H9 (cell line): ENCODE measurements at regions not wholly inside any gene's neighbourhood (a gene's known extent, or its start where the extent isn't known, plus 50 kb on each side); places are given as distances from the start of the nearest gene placed in this dataset.

Source experiments
- DNase-seq: peaks from one replicate; pipeline ENCODE4 v3.0.0-alpha.2; 2017
- H2AFZ ChIP-seq: one replicate; pipeline ENCODE4 v1.6.1; 2013; ENCODE audit warnings: mild to moderate bottlenecking, low read length, control low read depth, moderate library complexity
- H2AK5ac ChIP-seq: 2 replicates; pipeline ENCODE4 v1.6.1; 2013; ENCODE audit warnings: low read length, control low read depth, mixed read lengths; ENCODE audit not compliant: insufficient read length
- H2BK120ac ChIP-seq: one replicate; pipeline ENCODE4 v1.6.1; 2013; ENCODE audit warnings: low read depth, mild to moderate bottlenecking, low read length, control low read depth, inconsistent platforms; ENCODE audit not compliant: poor library complexity, severe bottlenecking
- H2BK12ac ChIP-seq: 2 replicates; pipeline ENCODE4 v1.6.1; 2013; ENCODE audit warnings: low read length, control low read depth, mixed read lengths, low read depth; ENCODE audit not compliant: insufficient read length
- H2BK15ac ChIP-seq: 2 replicates; pipeline ENCODE4 v1.6.1; 2013; ENCODE audit warnings: low read depth, low read length, control low read depth
- H2BK20ac ChIP-seq: one replicate; pipeline ENCODE4 v1.6.1; 2013; ENCODE audit warnings: low read depth, mild to moderate bottlenecking, low read length, control low read depth, inconsistent platforms; ENCODE audit not compliant: poor library complexity, severe bottlenecking
- H2BK5ac ChIP-seq: 2 replicates; pipeline ENCODE4 v1.6.1; 2013; ENCODE audit warnings: low read length, control low read depth, mixed read lengths; ENCODE audit not compliant: insufficient read length
- H3K14ac ChIP-seq: 2 replicates; pipeline ENCODE4 v1.6.1; 2013; ENCODE audit warnings: low read length, control low read depth; ENCODE audit not compliant: insufficient read depth
- H3K18ac ChIP-seq: 2 replicates; pipeline ENCODE4 v1.6.1; 2013; ENCODE audit warnings: low read depth, mild to moderate bottlenecking, mixed read lengths, low read length, control low read depth; ENCODE audit not compliant: insufficient read length
- H3K23ac ChIP-seq: 2 replicates; pipeline ENCODE4 v1.6.1; 2013; ENCODE audit warnings: low read length, control low read depth, mixed read lengths, low read depth; ENCODE audit not compliant: insufficient read length
- H3K23me2 ChIP-seq: 2 replicates; pipeline ENCODE4 v1.6.1; 2013; ENCODE audit warnings: low read depth, mild to moderate bottlenecking, mixed read lengths, low read length, control low read depth; ENCODE audit not compliant: insufficient read length, poor library complexity, severe bottlenecking
- H3K27ac ChIP-seq: 2 replicates; pipeline ENCODE4 v1.5.1; 2013; ENCODE audit warnings: low read length, control low read depth, mixed read lengths, low read depth; ENCODE audit not compliant: insufficient read length
- H3K27me3 ChIP-seq: 2 replicates; pipeline ENCODE4 v1.6.1; 2013; ENCODE audit warnings: low read length, control low read depth, inconsistent platforms; ENCODE audit not compliant: insufficient read depth
- H3K4ac ChIP-seq: 2 replicates; pipeline ENCODE4 v1.6.1; 2013; ENCODE audit warnings: low read depth, mild to moderate bottlenecking, control low read depth, inconsistent platforms, low read length, moderate library complexity
- H3K4me1 ChIP-seq: 2 replicates; pipeline ENCODE4 v1.6.1; 2013; ENCODE audit warnings: low read length, control low read depth, inconsistent platforms; ENCODE audit not compliant: insufficient read depth
- H3K4me2 ChIP-seq: 2 replicates; pipeline ENCODE4 v1.6.1; 2013; ENCODE audit warnings: low read length, control low read depth, mixed read lengths; ENCODE audit not compliant: insufficient read length, insufficient read depth
- H3K56ac ChIP-seq: 2 replicates; pipeline ENCODE4 v1.6.1; 2013; ENCODE audit warnings: low read depth, mild to moderate bottlenecking, mixed read lengths, low read length, control low read depth; ENCODE audit not compliant: insufficient read length
- H3K79me1 ChIP-seq: 2 replicates; pipeline ENCODE4 v1.6.1; 2013; ENCODE audit warnings: low read depth, mild to moderate bottlenecking, moderate library complexity, low read length, control low read depth, inconsistent platforms; ENCODE audit not compliant: insufficient read depth, poor library complexity, severe bottlenecking
- H3K79me2 ChIP-seq: 2 replicates; pipeline ENCODE4 v1.6.1; 2013; ENCODE audit warnings: low read length, control low read depth, inconsistent platforms; ENCODE audit not compliant: insufficient read depth
- H3K9ac ChIP-seq: 2 replicates; pipeline ENCODE4 v1.6.1; 2013; ENCODE audit warnings: low read length, control low read depth, mixed read lengths; ENCODE audit not compliant: insufficient read length; ENCODE audit errors: extremely low read depth
- H3K9me3 ChIP-seq: one replicate; pipeline ENCODE4 v1.6.1; 2013; ENCODE audit warnings: low read depth, low read length, inconsistent platforms; ENCODE audit not compliant: control insufficient read depth
- H3T11ph ChIP-seq: one replicate; pipeline ENCODE4 v1.6.1; 2013; ENCODE audit warnings: mild to moderate bottlenecking, low read length, control low read depth, inconsistent platforms
- H4K20me1 ChIP-seq: one replicate; pipeline ENCODE4 v1.6.1; 2013; ENCODE audit not compliant: control insufficient read depth, insufficient read length, insufficient read depth
- H4K5ac ChIP-seq: 2 replicates; pipeline ENCODE4 v1.6.1; 2013; ENCODE audit warnings: low read depth, mild to moderate bottlenecking, mixed read lengths, low read length, control low read depth; ENCODE audit not compliant: insufficient read length
- H4K8ac ChIP-seq: replicated peaks from 2 replicates; pipeline ENCODE4 v1.6.1; 2013; ENCODE audit warnings: low read length, control low read depth, mixed read lengths, low read depth; ENCODE audit not compliant: insufficient read length
- H4K91ac ChIP-seq: 2 replicates; pipeline ENCODE4 v1.6.1; 2013; ENCODE audit warnings: low read depth, mild to moderate bottlenecking, moderate library complexity, mixed read lengths, low read length, control low read depth; ENCODE audit not compliant: insufficient read length
- H3K27ac Mint-ChIP-seq, 3 experiments: 2 replicates in 2 of 3; 3 replicates in 1 of 3; pipeline ENCODE4 v1.8.0; 2020 to 2021; ENCODE audit warnings: mixed read lengths in 3 of 3, mild to moderate bottlenecking in 1 of 3, moderate library complexity in 1 of 3
- H3K27me3 Mint-ChIP-seq: 2 replicates; pipeline ENCODE4 v1.8.0; 2021; ENCODE audit warnings: low read depth, mild to moderate bottlenecking, moderate library complexity, mixed read lengths
- H3K36me3 Mint-ChIP-seq, 3 experiments: 2 replicates in 2 of 3; 3 replicates in 1 of 3; pipeline ENCODE4 v1.8.0; 2020 to 2021; ENCODE audit warnings: low read depth in 3 of 3, mixed read lengths in 3 of 3; ENCODE audit not compliant: insufficient read depth in 1 of 3
- H3K4me1 Mint-ChIP-seq, 2 experiments: 2 replicates each; pipeline ENCODE4 v1.8.0; 2020; ENCODE audit warnings: mixed read lengths in 2 of 2
- H3K4me3 Mint-ChIP-seq, 2 experiments: 2 replicates in 1 of 2; 3 replicates in 1 of 2; pipeline ENCODE4 v1.8.0; 2020 to 2021; ENCODE audit warnings: mild to moderate bottlenecking in 2 of 2, mixed read lengths in 2 of 2, moderate library complexity in 1 of 2
- H3K9me3 Mint-ChIP-seq, 2 experiments: 2 replicates in 1 of 2; 3 replicates in 1 of 2; pipeline ENCODE4 v1.8.0; 2020; ENCODE audit warnings: mild to moderate bottlenecking in 2 of 2, mixed read lengths in 2 of 2, moderate library complexity in 1 of 2
- WGBS: extraction: QIAGEN DNeasy Blood & Tissue Kit; methylation state at CpG from one replicate; pipeline ENCODE4 v1.1.7; 2013; ENCODE audit warnings: missing lambda C conversion rate, low lambda C conversion rate, mixed read lengths; ENCODE audit not compliant: insufficient read length; ENCODE audit errors: extremely low coverage; 5-methylcytosine and 5-hydroxymethylcytosine counted together
- TF ChIP-seq, protein P1 (sequence below): fragments of 200-600 bp; sonication (generic); conservative IDR thresholded peaks from 3 replicates; pipeline ENCODE4 v1.8.0; 2021; ENCODE audit warnings: antibody characterized with exemption, mild to moderate bottlenecking

DNA sequence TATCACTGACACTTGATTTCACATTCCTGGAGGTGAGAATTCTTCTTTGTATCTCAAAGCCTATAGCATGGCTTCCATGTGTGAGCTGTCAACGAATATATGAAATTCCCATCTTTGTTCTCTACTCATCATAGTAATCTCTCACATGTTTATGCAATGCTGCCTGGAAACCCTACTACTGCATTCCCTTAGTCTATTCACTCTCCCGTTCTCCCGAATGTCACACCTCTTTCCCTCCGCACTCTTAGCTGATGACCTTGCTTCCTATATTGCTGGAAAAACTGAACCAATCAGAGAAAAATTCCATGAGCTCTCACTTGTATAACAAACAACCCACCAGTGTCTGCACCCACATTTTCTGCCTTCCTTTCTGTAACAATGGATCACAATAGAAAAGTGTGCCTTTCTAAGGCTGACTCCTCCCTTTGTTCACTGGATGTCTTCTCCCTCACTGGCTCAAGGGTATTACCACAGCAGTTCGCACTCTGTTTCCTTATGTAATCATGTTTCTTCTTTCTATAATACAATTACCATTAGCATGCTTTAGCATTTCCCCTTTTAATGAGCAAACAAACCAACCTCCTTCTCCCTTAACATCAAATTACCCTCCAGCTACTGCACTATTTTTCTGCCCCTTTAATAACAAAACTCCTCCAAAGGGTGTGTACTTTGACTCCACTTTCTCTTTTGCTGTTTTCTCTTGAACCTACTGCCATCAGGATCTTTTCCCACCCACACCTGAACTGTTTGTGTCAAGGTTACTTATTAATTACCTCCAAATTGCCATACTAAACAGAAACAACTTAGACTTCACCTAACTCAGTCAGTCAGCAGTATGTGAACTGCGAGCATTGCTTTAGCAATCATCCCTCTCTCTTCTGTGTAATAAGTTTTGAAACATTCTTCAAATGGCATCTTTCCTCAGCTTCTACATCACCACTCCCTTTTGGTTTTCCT lies 63.9 kb upstream of the CCDC196 start:
- H3K4me2 ChIP-seq: no peak overlapping the region
- H2BK20ac ChIP-seq: no peak overlapping the region
- H2BK15ac ChIP-seq: no peak overlapping the region
- no peaks in the 10 kb centered on the region for H3K23me2 ChIP-seq
- H2AK5ac ChIP-seq: no peak overlapping the region
- no peaks in the 10 kb centered on the region for H3K9me3 Mint-ChIP-seq
- H3K14ac ChIP-seq: no peak overlapping the region
- TF ChIP-seq, protein P1, sequence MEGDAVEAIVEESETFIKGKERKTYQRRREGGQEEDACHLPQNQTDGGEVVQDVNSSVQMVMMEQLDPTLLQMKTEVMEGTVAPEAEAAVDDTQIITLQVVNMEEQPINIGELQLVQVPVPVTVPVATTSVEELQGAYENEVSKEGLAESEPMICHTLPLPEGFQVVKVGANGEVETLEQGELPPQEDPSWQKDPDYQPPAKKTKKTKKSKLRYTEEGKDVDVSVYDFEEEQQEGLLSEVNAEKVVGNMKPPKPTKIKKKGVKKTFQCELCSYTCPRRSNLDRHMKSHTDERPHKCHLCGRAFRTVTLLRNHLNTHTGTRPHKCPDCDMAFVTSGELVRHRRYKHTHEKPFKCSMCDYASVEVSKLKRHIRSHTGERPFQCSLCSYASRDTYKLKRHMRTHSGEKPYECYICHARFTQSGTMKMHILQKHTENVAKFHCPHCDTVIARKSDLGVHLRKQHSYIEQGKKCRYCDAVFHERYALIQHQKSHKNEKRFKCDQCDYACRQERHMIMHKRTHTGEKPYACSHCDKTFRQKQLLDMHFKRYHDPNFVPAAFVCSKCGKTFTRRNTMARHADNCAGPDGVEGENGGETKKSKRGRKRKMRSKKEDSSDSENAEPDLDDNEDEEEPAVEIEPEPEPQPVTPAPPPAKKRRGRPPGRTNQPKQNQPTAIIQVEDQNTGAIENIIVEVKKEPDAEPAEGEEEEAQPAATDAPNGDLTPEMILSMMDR: no peak
- no CpG with 5 or more reads among the region's 6 CpGs for WGBS
- H3K18ac ChIP-seq: no peak overlapping the region
- H4K20me1 ChIP-seq: no peaks in the 10 kb centered on the region
- H3K9me3 ChIP-seq: no peaks in the 10 kb centered on the region
- no peak overlapping the region for H2AFZ ChIP-seq
- H4K5ac ChIP-seq: no peak overlapping the region
- no peak overlapping the region for H3K4ac ChIP-seq
- no peak overlapping the region for H3K27ac Mint-ChIP-seq
- H2BK12ac ChIP-seq: no peak overlapping the region
- no peak overlapping the region for H4K8ac ChIP-seq
- no peak overlapping the region for H3K56ac ChIP-seq
- H3K9ac ChIP-seq: no peak overlapping the region
- no peaks in the 10 kb centered on the region for H3K27me3 Mint-ChIP-seq
- H3K79me1 ChIP-seq: no peaks in the 10 kb centered on the region
- no peaks in the 10 kb centered on the region for H3K4me1 Mint-ChIP-seq
- no peak for DNase-seq
- H3K79me2 ChIP-seq: no peaks in the 10 kb centered on the region
- H4K91ac ChIP-seq: no peak overlapping the region
- H3K27ac ChIP-seq: no peak overlapping the region
- H3K27me3 ChIP-seq: no peaks in the 10 kb centered on the region
- H2BK120ac ChIP-seq: no peak overlapping the region
- H3K4me3 Mint-ChIP-seq: no peak overlapping the region
- H3K23ac ChIP-seq: no peak overlapping the region
- no peak overlapping the region for H3T11ph ChIP-seq
- H3K4me1 ChIP-seq: no peaks in the 10 kb centered on the region
- H2BK5ac ChIP-seq: no peak overlapping the region
- H3K36me3 Mint-ChIP-seq: no peaks in the 10 kb centered on the region
